ENCODE measurements at regions not wholly inside any gene's neighbourhood (a gene's known extent, or its start where the extent isn't known, plus 50 kb on each side); places are given as distances from the start of the nearest gene placed in this dataset.

DNA sequence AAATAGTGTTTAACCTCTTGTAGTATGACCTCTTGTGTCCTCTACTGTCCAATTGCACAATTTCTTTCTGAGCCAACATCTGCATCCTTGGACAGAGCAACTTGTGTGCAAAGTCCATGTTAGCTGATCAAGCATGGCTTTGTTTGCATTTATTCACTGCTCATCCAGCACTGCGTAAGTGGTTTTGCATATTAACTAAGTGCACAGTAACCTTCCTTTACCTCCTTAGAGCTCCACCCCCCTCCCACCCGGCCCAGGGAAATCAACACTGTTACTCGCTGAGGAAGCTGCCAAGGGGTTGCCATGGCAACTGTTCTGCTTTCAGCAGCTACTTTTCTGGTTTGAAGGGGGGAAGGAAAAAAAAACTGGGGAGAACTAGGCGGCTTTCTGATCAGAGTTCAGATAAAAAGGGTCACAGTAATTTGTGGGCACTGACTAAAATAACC is 153.5 kb upstream of the KLF12 start:
- TF ChIP-seq, protein P1, sequence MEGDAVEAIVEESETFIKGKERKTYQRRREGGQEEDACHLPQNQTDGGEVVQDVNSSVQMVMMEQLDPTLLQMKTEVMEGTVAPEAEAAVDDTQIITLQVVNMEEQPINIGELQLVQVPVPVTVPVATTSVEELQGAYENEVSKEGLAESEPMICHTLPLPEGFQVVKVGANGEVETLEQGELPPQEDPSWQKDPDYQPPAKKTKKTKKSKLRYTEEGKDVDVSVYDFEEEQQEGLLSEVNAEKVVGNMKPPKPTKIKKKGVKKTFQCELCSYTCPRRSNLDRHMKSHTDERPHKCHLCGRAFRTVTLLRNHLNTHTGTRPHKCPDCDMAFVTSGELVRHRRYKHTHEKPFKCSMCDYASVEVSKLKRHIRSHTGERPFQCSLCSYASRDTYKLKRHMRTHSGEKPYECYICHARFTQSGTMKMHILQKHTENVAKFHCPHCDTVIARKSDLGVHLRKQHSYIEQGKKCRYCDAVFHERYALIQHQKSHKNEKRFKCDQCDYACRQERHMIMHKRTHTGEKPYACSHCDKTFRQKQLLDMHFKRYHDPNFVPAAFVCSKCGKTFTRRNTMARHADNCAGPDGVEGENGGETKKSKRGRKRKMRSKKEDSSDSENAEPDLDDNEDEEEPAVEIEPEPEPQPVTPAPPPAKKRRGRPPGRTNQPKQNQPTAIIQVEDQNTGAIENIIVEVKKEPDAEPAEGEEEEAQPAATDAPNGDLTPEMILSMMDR (IDR thresholded peaks at IDR 0.05; ENCODE audit: low read depth, low read length, poor library complexity, severe bottlenecking) = no peak
- TF ChIP-seq EZH2phosphoT487 (IDR thresholded peaks at IDR 0.05; ENCODE audit: borderline replicate concordance, low read length) = no peak
